ENCODE measurements at regions not wholly inside any gene's neighbourhood (a gene's known extent, or its start where the extent isn't known, plus 50 kb on each side); places are given as distances from the start of the nearest gene placed in this dataset.

- no peak overlapping the region for H3K4me3 ChIP-seq (ENCODE audit: low read length)
- no peaks in the 10 kb centered on the region for H3K27me3 ChIP-seq (ENCODE audit: control insufficient read depth, insufficient read depth, low read length, poor library complexity, severe bottlenecking)
- WGBS, 2 experiments (ENCODE audit: insufficient coverage in 1 of 2, insufficient read length in 1 of 2) = 61 to 80% methylated on average over 3 to 4 of the region's 4 CpGs
- Mint-ChIP-seq H3K9me3 (peaks cover 1% of the 10 kb centered on the region), H3K27me3 (ENCODE audit: insufficient read depth) (peaks cover 2% of the 10 kb centered on the region), H3K27ac (peak overlapping the region; percentile 56), H3K4me1 (peaks cover 18% of the 10 kb centered on the region), H3K4me3 (no peak overlapping the region), H3K36me3 (ENCODE audit: low read depth) (no peaks in the 10 kb centered on the region)
- TF ChIP-seq CTCF (conservative IDR thresholded peaks at IDR 0.05) = no peak
- H3K9me3 ChIP-seq (ENCODE audit: control insufficient read depth, low read length) = no peaks in the 10 kb centered on the region
- DNase-seq = peak; percentile 58
- no peak overlapping the region for H3K9ac ChIP-seq (ENCODE audit: extremely low read depth, low read length, poor library complexity, severe bottlenecking)
- peaks cover 7% of the 10 kb centered on the region for H3K4me1 ChIP-seq (ENCODE audit: control insufficient read depth, insufficient read depth, low read length)
- no peak overlapping the region for H3K27ac ChIP-seq (ENCODE audit: low read depth, low read length)
- no peaks in the 10 kb centered on the region for H3K36me3 ChIP-seq (ENCODE audit: control insufficient read depth, insufficient read depth, low read length)
These were observed 433.7 kb downstream of the GPM6A start for GRCh38 chr4:175378372-175378771.

- peaks cover 7% of the 10 kb centered on the region for H3K4me1 ChIP-seq (ENCODE audit: control insufficient read depth, insufficient read depth, low read length)
- H3K36me3 ChIP-seq (ENCODE audit: control insufficient read depth, insufficient read depth, low read length) = no peaks in the 10 kb centered on the region
- H3K27me3 ChIP-seq (ENCODE audit: control insufficient read depth, insufficient read depth, low read length, poor library complexity, severe bottlenecking) = no peaks in the 10 kb centered on the region
- TF ChIP-seq CTCF (conservative IDR thresholded peaks at IDR 0.05) = no peak
- no peak for DNase-seq
- Mint-ChIP-seq H3K9me3 (peaks cover 1% of the 10 kb centered on the region), H3K36me3 (ENCODE audit: low read depth) (no peaks in the 10 kb centered on the region), H3K4me1 (peaks cover 18% of the 10 kb centered on the region), H3K27ac (no peak overlapping the region), H3K27me3 (ENCODE audit: insufficient read depth) (peaks cover 2% of the 10 kb centered on the region), H3K4me3 (no peak overlapping the region)
- no peak overlapping the region for H3K27ac ChIP-seq (ENCODE audit: low read depth, low read length)
- no peak overlapping the region for H3K4me3 ChIP-seq (ENCODE audit: low read length)
- H3K9ac ChIP-seq (ENCODE audit: extremely low read depth, low read length, poor library complexity, severe bottlenecking) = no peak overlapping the region
- H3K9me3 ChIP-seq (ENCODE audit: control insufficient read depth, low read length) = no peaks in the 10 kb centered on the region
- 91% methylated on average over 6 of the region's 6 CpGs; no CpG with 5 or more reads in 1 of the 2 experiments for WGBS, 2 experiments (ENCODE audit: insufficient coverage in 1 of 2, insufficient read length in 1 of 2)
These were observed 431.2 kb downstream of the GPM6A start for GRCh38 chr4:175380841-175381240.

- H3K27me3 Mint-ChIP-seq (ENCODE audit: insufficient read depth) = peaks cover 2% of the 10 kb centered on the region
- DNase-seq = no peak
- H3K4me3 Mint-ChIP-seq = no peak overlapping the region
- H3K36me3 Mint-ChIP-seq (ENCODE audit: low read depth) = no peaks in the 10 kb centered on the region
- no peaks in the 10 kb centered on the region for H3K9me3 Mint-ChIP-seq
- H3K27me3 ChIP-seq (ENCODE audit: control insufficient read depth, insufficient read depth, low read length, poor library complexity, severe bottlenecking) = no peaks in the 10 kb centered on the region
- H3K4me3 ChIP-seq (ENCODE audit: low read length) = no peak overlapping the region
- WGBS, 2 experiments (ENCODE audit: insufficient coverage in 1 of 2, insufficient read length in 1 of 2) = 88% methylated on average over 1 of the region's 1 CpG; no CpG with 5 or more reads in 1 of the 2 experiments
- no peak for TF ChIP-seq CTCF (conservative IDR thresholded peaks at IDR 0.05)
- H3K36me3 ChIP-seq (ENCODE audit: control insufficient read depth, insufficient read depth, low read length) = no peaks in the 10 kb centered on the region
- H3K4me1 Mint-ChIP-seq = peaks cover 12% of the 10 kb centered on the region
- H3K9ac ChIP-seq (ENCODE audit: extremely low read depth, low read length, poor library complexity, severe bottlenecking) = no peak overlapping the region
- H3K27ac Mint-ChIP-seq = no peak overlapping the region
- no peaks in the 10 kb centered on the region for H3K9me3 ChIP-seq (ENCODE audit: control insufficient read depth, low read length)
- no peaks in the 10 kb centered on the region for H3K4me1 ChIP-seq (ENCODE audit: control insufficient read depth, insufficient read depth, low read length)
- H3K27ac ChIP-seq (ENCODE audit: low read depth, low read length) = no peak overlapping the region
These were observed 426.3 kb downstream of the GPM6A start for GRCh38 chr4:175385797-175386196.

Data from endodermal cell (in vitro differentiated cells).